ENCODE measurements at regions not wholly inside any gene's neighbourhood (a gene's known extent, or its start where the extent isn't known, plus 50 kb on each side); places are given as distances from the start of the nearest gene placed in this dataset.

GRCh38 chr12:97946701-97947100 is 484.1 kb downstream of the RMST start:
- no peaks in the 10 kb centered on the region for H3K36me3 Mint-ChIP-seq
- no peaks in the 10 kb centered on the region for H3K27me3 Mint-ChIP-seq
- no peak overlapping the region for H3K27ac Mint-ChIP-seq
- H3K4me3 Mint-ChIP-seq, result no peak overlapping the region
- no peak for DNase-seq
- no peaks in the 10 kb centered on the region for H3K4me1 Mint-ChIP-seq
- H3K9me3 Mint-ChIP-seq, result no peaks in the 10 kb centered on the region

- Mint-ChIP-seq H3K27ac (no peak overlapping the region), H3K27me3 (no peaks in the 10 kb centered on the region), H3K9me3 (no peaks in the 10 kb centered on the region), H3K4me3 (no peak overlapping the region), H3K36me3 (no peaks in the 10 kb centered on the region), H3K4me1 (no peaks in the 10 kb centered on the region)
- no peak for DNase-seq
Observed at GRCh38 chr12:97948591-97948990, 486.0 kb downstream of the RMST start.

GRCh38 chr12:97951239-97951638 is 488.6 kb downstream of the RMST start:
- H3K36me3 Mint-ChIP-seq, result no peaks in the 10 kb centered on the region
- no peaks in the 10 kb centered on the region for H3K9me3 Mint-ChIP-seq
- no peak overlapping the region for H3K27ac Mint-ChIP-seq
- no peak overlapping the region for H3K4me3 Mint-ChIP-seq
- DNase-seq, result no peak
- H3K4me1 Mint-ChIP-seq, result no peaks in the 10 kb centered on the region
- H3K27me3 Mint-ChIP-seq, result no peaks in the 10 kb centered on the region

GRCh38 chr12:97951717-97952116 is 489.1 kb downstream of the RMST start:
- H3K36me3 Mint-ChIP-seq, result no peaks in the 10 kb centered on the region
- no peaks in the 10 kb centered on the region for H3K27me3 Mint-ChIP-seq
- H3K4me3 Mint-ChIP-seq, result no peak overlapping the region
- peaks cover 4% of the 10 kb centered on the region for H3K9me3 Mint-ChIP-seq
- no peaks in the 10 kb centered on the region for H3K4me1 Mint-ChIP-seq
- DNase-seq, result no peak
- no peak overlapping the region for H3K27ac Mint-ChIP-seq

GRCh38 chr12:97957109-97957508 is 494.5 kb downstream of the RMST start:
- Mint-ChIP-seq H3K4me1 (no peaks in the 10 kb centered on the region), H3K4me3 (no peak overlapping the region), H3K27ac (no peak overlapping the region), H3K9me3 (peaks cover 4% of the 10 kb centered on the region), H3K27me3 (no peaks in the 10 kb centered on the region), H3K36me3 (no peaks in the 10 kb centered on the region)
- no peak for DNase-seq

- Mint-ChIP-seq H3K27ac (no peak overlapping the region), H3K36me3 (no peaks in the 10 kb centered on the region), H3K4me3 (no peak overlapping the region), H3K27me3 (no peaks in the 10 kb centered on the region), H3K9me3 (peaks cover 4% of the 10 kb centered on the region), H3K4me1 (no peaks in the 10 kb centered on the region)
- DNase-seq, result no peak
Observed at GRCh38 chr12:97960225-97960624, 497.6 kb downstream of the RMST start.

- no peak for DNase-seq
- Mint-ChIP-seq H3K27me3 (no peaks in the 10 kb centered on the region), H3K4me3 (no peak overlapping the region), H3K4me1 (no peaks in the 10 kb centered on the region), H3K36me3 (no peaks in the 10 kb centered on the region), H3K27ac (no peak overlapping the region), H3K9me3 (peaks cover 4% of the 10 kb centered on the region)
Observed at GRCh38 chr12:97960741-97961608, 498.4 kb downstream of the RMST start.

GRCh38 chr12:97967831-97968230 is 505.2 kb downstream of the RMST start:
- Mint-ChIP-seq H3K36me3 (no peaks in the 10 kb centered on the region), H3K4me3 (no peak overlapping the region), H3K27me3 (peaks cover 3% of the 10 kb centered on the region), H3K9me3 (no peaks in the 10 kb centered on the region), H3K27ac (no peak overlapping the region), H3K4me1 (no peaks in the 10 kb centered on the region)
- no peak for DNase-seq

GRCh38 chr12:97968641-97969197 is 506.1 kb downstream of the RMST start:
- Mint-ChIP-seq H3K4me3 (no peak overlapping the region), H3K36me3 (no peaks in the 10 kb centered on the region), H3K9me3 (no peaks in the 10 kb centered on the region), H3K27ac (no peak overlapping the region), H3K4me1 (no peaks in the 10 kb centered on the region), H3K27me3 (peaks cover 3% of the 10 kb centered on the region)
- no peak for DNase-seq

- DNase-seq, result no peak
- no peaks in the 10 kb centered on the region for H3K4me1 Mint-ChIP-seq
- H3K27me3 Mint-ChIP-seq, result peaks cover 3% of the 10 kb centered on the region
- H3K9me3 Mint-ChIP-seq, result peaks cover 2% of the 10 kb centered on the region
- H3K36me3 Mint-ChIP-seq, result no peaks in the 10 kb centered on the region
- H3K4me3 Mint-ChIP-seq, result no peak overlapping the region
- H3K27ac Mint-ChIP-seq, result no peak overlapping the region
Observed at GRCh38 chr12:97977870-97978405, 515.3 kb downstream of the RMST start.

GRCh38 chr12:97982684-97983083 is 520.1 kb downstream of the RMST start:
- H3K4me1 Mint-ChIP-seq, result no peaks in the 10 kb centered on the region
- DNase-seq, result no peak
- no peak overlapping the region for H3K27ac Mint-ChIP-seq
- H3K36me3 Mint-ChIP-seq, result no peaks in the 10 kb centered on the region
- H3K4me3 Mint-ChIP-seq, result no peak overlapping the region
- H3K27me3 Mint-ChIP-seq, result no peaks in the 10 kb centered on the region
- peaks cover 1% of the 10 kb centered on the region for H3K9me3 Mint-ChIP-seq

- Mint-ChIP-seq H3K27ac (no peak overlapping the region), H3K4me1 (no peaks in the 10 kb centered on the region), H3K27me3 (no peaks in the 10 kb centered on the region), H3K4me3 (no peak overlapping the region), H3K9me3 (peaks cover 2% of the 10 kb centered on the region), H3K36me3 (no peaks in the 10 kb centered on the region)
- no peak for DNase-seq
Observed at GRCh38 chr12:97983796-97984195, 521.2 kb downstream of the RMST start.

GRCh38 chr12:97984436-97984835 is 521.8 kb downstream of the RMST start:
- no peaks in the 10 kb centered on the region for H3K4me1 Mint-ChIP-seq
- DNase-seq, result no peak
- H3K9me3 Mint-ChIP-seq, result peaks cover 2% of the 10 kb centered on the region
- H3K4me3 Mint-ChIP-seq, result no peak overlapping the region
- H3K27ac Mint-ChIP-seq, result no peak overlapping the region
- no peaks in the 10 kb centered on the region for H3K27me3 Mint-ChIP-seq
- no peaks in the 10 kb centered on the region for H3K36me3 Mint-ChIP-seq

GRCh38 chr12:97984974-97985580 is 522.5 kb downstream of the RMST start:
- H3K27me3 Mint-ChIP-seq, result no peaks in the 10 kb centered on the region
- H3K9me3 Mint-ChIP-seq, result peaks cover 2% of the 10 kb centered on the region
- H3K27ac Mint-ChIP-seq, result no peak overlapping the region
- H3K36me3 Mint-ChIP-seq, result no peaks in the 10 kb centered on the region
- H3K4me3 Mint-ChIP-seq, result no peak overlapping the region
- no peak for DNase-seq
- no peaks in the 10 kb centered on the region for H3K4me1 Mint-ChIP-seq

- no peaks in the 10 kb centered on the region for H3K4me1 Mint-ChIP-seq
- H3K9me3 Mint-ChIP-seq, result peaks cover 3% of the 10 kb centered on the region
- no peaks in the 10 kb centered on the region for H3K27me3 Mint-ChIP-seq
- H3K4me3 Mint-ChIP-seq, result no peak overlapping the region
- no peak for DNase-seq
- no peaks in the 10 kb centered on the region for H3K36me3 Mint-ChIP-seq
- H3K27ac Mint-ChIP-seq, result no peak overlapping the region
Observed at GRCh38 chr12:97985834-97986233, 523.2 kb downstream of the RMST start.
